Right lobe of liver (tissue), 4 donors: ENCODE measurements at regions not wholly inside any gene's neighbourhood (a gene's known extent, or its start where the extent isn't known, plus 50 kb on each side); places are given as distances from the start of the nearest gene placed in this dataset.

Source experiments
- CTCF ChIP-seq, 4 donors: fragments of 200-600 bp in 3 of 4; fragments of 450-650 bp in 1 of 4; IDR thresholded peaks; one replicate each; pipeline versions ENCODE4 v1.5.1 to v1.8.0; 2016 to 2022; ENCODE audit warnings: antibody characterized with exemption in 4 of 4, mild to moderate bottlenecking in 2 of 4
- POLR2A ChIP-seq: fragments of 450-650 bp; IDR thresholded peaks from one replicate; pipeline ENCODE4 v1.6.1; 2017; ENCODE audit warnings: antibody characterized with exemption, mild to moderate bottlenecking
- donor health status: DM: no; HTN: no; CAD: no.
- donor health status: DM: no; HTN: no; CAD: no.
- donor health status: DM: no; HTN: yes; CAD: no.

GRCh38 chrX:39982948-39983347 is 114.8 kb downstream of the BCOR start:
- TF ChIP-seq CTCF (IDR thresholded peaks at IDR 0.05) (no peak), POLR2A (no peak)
